Esophagus muscularis mucosa (tissue), 4 donors: ENCODE measurements at regions not wholly inside any gene's neighbourhood (a gene's known extent, or its start where the extent isn't known, plus 50 kb on each side); places are given as distances from the start of the nearest gene placed in this dataset.

ENCODE experiments used
- EP300 ChIP-seq: sonication (generic); formaldehyde crosslinking; IDR thresholded peaks from one replicate; pipeline ENCODE4 v1.6.1; 2017; ENCODE audit warnings: antibody characterized with exemption
- POLR2A ChIP-seq: fragments of 450-650 bp; IDR thresholded peaks from one replicate; pipeline ENCODE4 v1.6.1; 2017; ENCODE audit warnings: antibody characterized with exemption, moderate library complexity, mild to moderate bottlenecking, low read depth
- POLR2AphosphoS5 ChIP-seq, 2 donors: sonication (generic); formaldehyde crosslinking; IDR thresholded peaks; one replicate each; pipeline ENCODE4 v1.6.1; 2017; ENCODE audit warnings: antibody characterized with exemption in 2 of 2
- TF ChIP-seq, protein P1 (sequence below), 3 experiments: fragments of 200-600 bp in 2 of 3; fragments of 450-650 bp in 1 of 3; sonication (generic) in 2 of 3; IDR thresholded peaks; one replicate each; pipeline ENCODE4 v1.5.1; 2017 to 2019; ENCODE audit warnings: antibody characterized with exemption in 3 of 3, mild to moderate bottlenecking in 2 of 3, moderate library complexity in 1 of 3

DNA sequence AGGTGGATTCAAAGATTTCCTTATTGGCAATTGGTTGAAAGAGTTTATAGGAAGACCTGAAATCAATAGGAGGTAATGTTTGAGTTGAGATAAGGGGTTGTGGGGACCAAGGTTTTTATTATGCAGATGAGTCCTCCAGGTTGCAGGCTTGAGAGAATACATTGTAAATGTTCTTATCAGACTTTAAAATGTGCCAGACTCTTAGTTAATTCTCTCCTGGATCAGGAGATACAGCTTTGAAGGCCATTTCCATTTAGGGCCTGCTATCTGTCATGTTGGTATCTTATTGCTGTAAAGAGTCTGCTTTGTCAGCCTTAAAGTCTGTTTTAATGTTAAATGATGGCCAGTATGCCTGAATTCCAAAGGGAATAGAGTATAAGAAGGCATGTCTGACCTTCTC, 61.8 kb upstream of the CALCR start:
- TF ChIP-seq, protein P1, sequence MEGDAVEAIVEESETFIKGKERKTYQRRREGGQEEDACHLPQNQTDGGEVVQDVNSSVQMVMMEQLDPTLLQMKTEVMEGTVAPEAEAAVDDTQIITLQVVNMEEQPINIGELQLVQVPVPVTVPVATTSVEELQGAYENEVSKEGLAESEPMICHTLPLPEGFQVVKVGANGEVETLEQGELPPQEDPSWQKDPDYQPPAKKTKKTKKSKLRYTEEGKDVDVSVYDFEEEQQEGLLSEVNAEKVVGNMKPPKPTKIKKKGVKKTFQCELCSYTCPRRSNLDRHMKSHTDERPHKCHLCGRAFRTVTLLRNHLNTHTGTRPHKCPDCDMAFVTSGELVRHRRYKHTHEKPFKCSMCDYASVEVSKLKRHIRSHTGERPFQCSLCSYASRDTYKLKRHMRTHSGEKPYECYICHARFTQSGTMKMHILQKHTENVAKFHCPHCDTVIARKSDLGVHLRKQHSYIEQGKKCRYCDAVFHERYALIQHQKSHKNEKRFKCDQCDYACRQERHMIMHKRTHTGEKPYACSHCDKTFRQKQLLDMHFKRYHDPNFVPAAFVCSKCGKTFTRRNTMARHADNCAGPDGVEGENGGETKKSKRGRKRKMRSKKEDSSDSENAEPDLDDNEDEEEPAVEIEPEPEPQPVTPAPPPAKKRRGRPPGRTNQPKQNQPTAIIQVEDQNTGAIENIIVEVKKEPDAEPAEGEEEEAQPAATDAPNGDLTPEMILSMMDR (IDR thresholded peaks at IDR 0.05) = no peak
- TF ChIP-seq EP300 (no peak), POLR2A (no peak), POLR2AphosphoS5 (IDR thresholded peaks at IDR 0.05) (no peak)
